Erythroblast (primary cell): ENCODE measurements at regions not wholly inside any gene's neighbourhood (a gene's known extent, or its start where the extent isn't known, plus 50 kb on each side); places are given as distances from the start of the nearest gene placed in this dataset.
"Not testable (repeated sequence)": the region's sequence is repeated elsewhere in the genome, so short reads cannot be mapped to it uniquely, and the experiment has no call there.

Experiments used
- DNase-seq, 2 experiments: peaks; one replicate each; lab custom pipeline; 2025; lab: John Stamatoyannopoulos, UW
- GATA1 ChIP-seq: IDR thresholded peaks from 2 replicates; pipeline ENCODE4 v1.6.1; 2011; ENCODE audit warnings: low read depth, mild to moderate bottlenecking, control low read depth, low read length, moderate library complexity
- POLR2A ChIP-seq: IDR thresholded peaks from 2 replicates; pipeline ENCODE4 v1.6.1; 2011; ENCODE audit warnings: mild to moderate bottlenecking, low read length

DNA sequence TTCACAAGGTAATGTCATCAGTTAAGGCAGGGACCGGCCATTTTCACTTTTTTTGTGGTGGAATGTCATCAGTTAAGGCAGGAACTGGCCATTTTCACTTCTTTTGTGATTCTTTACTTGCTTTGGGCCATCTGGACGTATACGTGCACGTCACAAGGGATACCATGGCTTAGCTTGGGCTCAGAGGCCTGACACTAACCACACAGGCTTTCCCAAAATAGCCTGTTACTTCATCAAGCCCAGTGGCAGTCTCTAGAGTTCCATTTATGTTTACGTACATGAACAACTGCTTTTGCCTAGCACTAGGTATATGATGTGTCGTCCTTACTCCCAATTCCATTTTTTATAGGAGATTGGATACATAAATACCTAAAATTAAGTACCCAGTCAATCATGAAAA is 237.9 kb downstream of the C7orf25 start:
- TF ChIP-seq GATA1 (no peak), POLR2A (no peak)
- no peak for DNase-seq

DNA sequence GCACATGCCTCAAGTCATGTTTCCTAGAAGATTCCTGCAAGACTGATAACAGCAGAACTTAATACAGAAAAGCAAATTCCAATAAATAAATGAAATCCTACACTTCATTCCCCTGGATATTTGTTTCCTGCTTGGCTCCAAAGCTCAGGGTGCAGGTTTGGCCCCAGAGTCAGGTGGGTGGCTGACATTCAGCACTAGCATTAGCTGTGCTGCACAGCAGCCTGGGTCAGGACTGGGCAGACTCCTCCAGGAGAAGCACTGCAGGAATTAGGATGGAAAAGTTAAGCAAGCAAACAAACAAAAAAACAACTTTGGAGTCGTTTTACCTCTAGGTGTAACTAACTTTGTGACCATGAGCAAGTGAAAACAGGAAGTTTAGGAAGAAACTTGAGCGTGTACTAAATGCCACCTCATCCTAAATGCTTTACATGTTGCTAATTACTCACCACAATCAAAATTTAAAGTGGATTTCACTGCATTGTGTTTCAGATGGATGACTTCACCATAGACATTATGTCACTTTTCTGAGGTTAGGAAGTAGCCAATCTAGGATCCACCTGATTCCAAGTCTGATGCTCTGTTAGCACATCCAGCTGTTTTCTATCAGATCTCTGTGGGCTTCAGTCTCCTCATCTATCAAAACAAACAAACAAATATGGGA is 239.4 kb downstream of the C7orf25 start:
- TF ChIP-seq GATA1: no peak
- TF ChIP-seq POLR2A: no peak
- no peak for DNase-seq

DNA sequence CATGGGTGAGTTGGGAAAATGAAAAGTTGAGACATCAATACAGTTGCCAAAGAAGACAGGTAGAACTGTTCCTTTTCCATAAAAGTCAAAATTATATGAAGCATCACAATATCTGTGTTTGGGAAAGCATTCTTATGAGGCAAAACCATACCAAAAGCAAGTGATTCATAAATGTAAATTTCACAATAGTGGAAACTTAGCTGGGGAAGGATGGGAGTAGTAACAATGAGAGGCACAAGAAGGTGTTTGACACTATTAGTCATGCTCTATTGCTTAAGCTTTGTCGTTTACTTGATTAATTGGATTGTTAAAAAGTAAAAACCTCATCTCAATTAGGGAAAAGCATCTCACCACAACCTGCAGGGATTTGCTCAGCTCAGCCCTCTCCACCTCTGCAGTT is 240.2 kb downstream of the C7orf25 start:
- TF ChIP-seq POLR2A (no peak), GATA1 (no peak)
- DNase-seq: no peak

DNA sequence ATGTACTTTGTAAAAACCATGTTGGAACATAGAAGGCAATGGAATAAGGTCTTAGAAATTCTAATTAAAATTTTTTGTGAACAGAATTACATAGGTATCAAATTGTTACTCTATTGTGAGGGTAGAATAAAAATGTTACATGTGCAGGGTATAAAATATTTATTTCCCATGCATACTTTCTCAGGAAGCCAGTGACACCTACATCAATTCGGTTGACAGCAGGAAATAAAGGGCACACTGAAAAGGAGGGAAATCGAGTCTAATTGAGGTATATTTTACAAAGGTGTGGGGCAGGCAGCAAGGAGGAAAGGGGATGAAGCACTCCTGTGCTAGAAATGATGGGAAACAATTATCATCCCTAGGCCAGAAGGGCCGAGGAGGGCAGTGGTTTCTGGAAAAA is 244.9 kb downstream of the C7orf25 start:
- TF ChIP-seq GATA1 (no peak), POLR2A (no peak)
- no peak for DNase-seq

DNA sequence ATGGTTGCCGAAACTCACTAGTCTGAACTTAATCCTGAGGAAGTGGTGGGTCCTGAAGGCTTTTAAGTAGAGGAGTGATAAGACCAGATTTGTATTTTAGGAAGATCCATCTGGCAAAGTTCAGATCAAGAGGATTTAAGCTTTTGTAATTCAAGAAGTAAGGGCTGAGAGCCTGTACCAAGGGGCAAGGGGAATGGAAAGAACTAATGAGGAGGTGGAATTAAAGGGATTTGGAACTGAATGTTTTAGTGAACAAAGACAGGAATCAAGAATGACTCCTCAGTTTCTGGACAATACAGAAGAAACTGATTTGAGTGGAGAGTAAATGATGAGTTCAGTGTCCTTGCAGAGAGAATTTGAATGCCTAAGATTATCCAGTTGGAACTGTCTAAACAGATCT is 249.0 kb downstream of the C7orf25 start:
- TF ChIP-seq GATA1 (no peak), POLR2A (no peak)
- no peak for DNase-seq

DNA sequence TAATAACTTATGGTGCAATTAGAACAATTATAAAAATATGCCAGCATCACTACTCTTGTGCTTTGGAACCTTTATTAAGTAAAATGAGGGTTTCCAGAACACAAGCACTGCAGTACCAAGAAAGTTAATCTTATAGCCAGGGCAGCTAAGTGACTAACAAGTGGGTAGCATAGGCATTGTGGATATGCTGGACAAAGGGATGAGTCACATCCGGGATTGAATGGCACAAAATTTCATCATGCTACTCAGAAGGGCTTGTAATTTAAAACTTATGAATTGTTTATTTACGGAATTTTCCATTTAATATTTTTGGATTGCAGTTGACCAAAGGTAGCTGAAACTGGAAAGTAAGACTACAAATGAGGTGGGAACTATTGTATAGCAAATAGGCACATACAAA is 250.6 kb downstream of the C7orf25 start:
- TF ChIP-seq GATA1 (no peak), POLR2A (no peak)
- DNase-seq: no peak

DNA sequence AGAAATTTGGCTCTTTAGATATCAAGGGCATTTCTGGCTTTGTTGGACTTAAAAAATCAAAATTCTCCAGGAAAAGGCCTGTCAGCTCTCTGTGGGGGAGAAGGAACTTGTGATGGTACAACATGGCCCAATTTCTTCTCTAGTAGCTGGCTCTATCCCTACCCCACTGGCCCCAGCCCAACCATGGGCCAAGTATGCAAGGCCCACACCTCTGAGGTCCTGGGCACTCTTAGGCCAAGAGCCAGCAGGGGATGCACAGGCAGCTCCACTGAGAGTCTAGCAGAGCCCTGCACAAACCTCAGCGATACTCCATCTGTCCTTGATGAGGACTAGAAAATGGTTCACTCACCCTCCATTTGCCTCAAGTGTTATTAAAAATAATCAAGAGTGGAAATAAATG is 261.2 kb downstream of the C7orf25 start:
- no peak for TF ChIP-seq GATA1
- no peak for TF ChIP-seq POLR2A

DNA sequence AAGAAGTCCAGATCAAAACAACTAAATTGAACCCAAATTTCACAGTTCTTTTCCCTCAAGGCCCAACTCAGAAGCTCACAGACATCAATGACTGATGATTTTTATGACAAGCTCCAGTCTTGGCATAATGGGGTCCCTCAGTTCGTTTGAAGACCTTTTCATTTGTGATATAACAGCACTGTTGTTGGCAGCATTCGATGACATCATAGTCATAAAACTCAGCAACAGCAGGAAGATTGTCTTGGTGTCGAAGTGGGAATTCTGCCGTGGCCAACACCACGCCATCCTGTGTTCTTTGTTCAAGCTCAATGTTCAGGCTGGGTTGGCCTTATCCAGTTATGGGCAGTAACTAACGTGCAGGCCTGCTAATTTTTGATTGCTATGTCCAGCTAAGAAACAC is 261.7 kb downstream of the C7orf25 start:
- no peak for TF ChIP-seq GATA1
- TF ChIP-seq POLR2A: no peak

More for the DNA sequence above, 261.2 kb downstream of the C7orf25 start:
- DNase-seq: no peak

DNA sequence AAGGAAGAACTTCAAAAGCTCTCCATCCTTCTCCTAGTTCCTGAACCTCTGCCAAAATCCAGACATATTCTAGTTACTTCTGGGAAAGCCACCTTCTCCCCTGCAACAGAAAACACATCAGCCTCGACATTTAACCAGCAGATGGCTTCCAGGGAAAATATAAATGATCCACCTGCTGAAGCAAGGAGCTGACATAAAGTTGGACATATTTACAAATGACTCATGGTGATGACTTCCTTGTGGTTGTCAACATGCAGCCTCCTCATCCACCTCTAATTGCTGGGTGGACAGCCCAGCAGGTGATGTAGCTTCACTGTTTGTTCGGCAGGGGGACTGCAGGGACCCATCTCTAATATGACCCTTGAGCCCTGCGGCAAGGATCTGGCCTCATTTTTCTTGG is 266.0 kb downstream of the C7orf25 start:
- TF ChIP-seq GATA1 (no peak), POLR2A (no peak)
- DNase-seq: no peak

More for the DNA sequence above, 261.7 kb downstream of the C7orf25 start:
- DNase-seq: no peak

DNA sequence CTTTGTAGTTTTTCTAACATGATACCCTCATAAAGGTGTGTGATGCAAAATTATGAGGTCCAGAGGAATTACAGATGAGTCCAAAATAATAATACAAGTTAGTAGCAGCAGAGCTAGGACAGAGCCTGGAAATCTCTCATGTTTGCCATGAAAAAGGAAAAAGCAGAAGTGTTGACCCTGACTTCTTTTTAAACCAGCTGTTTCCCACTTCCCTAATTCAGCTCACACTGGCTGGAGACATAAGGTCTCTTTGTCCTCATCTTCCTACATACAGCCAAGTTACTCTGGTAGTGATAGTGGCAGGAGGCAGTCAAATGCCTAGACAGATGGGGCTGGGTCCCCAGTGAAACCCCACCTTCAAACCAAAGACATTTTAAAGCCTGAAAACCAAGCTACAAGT is 269.2 kb downstream of the C7orf25 start:
- DNase-seq: no peak

DNA sequence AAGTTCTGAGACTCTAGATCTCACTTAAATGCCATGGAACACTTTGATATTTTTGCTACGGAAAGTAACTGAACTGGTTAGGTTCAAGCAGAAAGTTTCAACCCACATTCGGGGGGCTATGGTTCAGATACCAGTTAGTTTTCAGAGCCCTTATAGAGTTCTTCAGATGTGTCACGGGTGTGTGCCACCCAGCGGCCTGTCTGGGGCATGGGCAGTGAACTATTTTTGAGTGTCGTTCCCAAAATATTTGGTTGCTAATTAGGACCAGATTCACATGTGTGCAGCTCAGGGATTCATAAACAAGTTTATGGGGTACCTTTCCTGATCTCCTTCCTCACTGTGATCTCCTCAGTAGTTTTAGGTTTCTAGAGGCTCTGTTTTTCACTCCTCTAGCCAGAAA is 271.9 kb downstream of the C7orf25 start:
- DNase-seq: no peak
- no peak for TF ChIP-seq GATA1
- no peak for TF ChIP-seq POLR2A

More for the DNA sequence above, 269.2 kb downstream of the C7orf25 start:
- TF ChIP-seq GATA1 (no peak), POLR2A (no peak)

DNA sequence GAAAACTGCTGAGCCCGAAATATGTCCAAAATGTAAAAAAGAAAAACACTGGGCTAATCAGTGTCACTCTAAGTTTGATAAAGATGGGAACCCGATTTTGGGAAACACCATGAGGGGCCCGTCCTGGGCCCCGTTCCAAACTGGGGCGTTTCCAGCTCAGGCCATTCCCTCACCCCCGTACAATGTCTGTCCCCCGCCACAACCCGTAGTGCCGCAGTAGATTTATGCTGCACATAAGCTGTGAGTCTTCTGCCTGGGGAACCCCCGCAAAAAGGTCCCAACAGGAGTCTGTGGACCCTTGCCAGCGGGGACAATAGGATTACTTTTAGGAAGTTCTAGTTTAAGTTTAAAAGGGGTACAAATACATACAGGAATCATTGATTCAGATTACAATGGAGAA is 275.5 kb downstream of the C7orf25 start:
- not testable (repeated sequence) for DNase-seq

DNA sequence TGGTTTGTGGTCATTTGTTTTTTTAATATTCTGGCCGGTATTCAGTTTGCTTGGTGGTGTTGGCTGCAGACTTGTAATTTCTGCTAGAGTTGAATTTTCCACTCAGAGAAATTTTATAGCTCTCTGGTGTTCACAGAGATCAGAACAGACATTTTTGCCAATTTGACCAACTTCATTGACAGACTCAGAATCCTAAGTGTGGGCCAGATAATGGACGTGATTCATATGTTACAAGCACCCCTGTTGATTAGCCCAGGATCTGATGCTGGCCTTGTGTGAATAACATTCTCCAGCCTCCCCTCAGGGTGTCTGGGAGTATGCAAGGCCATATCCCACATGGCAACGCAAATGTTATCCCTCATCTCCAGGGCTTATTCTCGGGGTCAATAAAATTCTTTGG is 283.8 kb downstream of the C7orf25 start:
- TF ChIP-seq POLR2A (no peak), GATA1 (no peak)
- DNase-seq: no peak

DNA sequence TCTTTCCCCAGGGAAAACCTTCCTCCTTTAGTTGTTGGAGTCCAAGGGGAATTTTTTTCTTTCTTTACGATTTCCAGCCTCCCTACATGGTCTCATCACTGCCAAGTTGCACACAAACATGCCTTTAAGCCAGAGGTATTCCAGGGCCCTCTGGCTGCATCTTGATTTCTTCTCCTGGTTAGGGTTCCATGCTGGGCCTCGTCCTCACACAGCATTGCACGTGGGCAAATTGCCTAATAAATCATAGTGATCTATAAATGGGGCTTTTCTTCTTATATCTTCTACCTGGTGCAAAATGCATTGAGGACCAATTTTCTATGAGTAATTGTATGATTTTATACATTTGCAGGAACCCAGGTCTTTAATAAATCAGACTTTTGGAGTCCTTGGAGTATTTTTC is 284.2 kb downstream of the C7orf25 start:
- TF ChIP-seq POLR2A (no peak), GATA1 (no peak)
- DNase-seq: no peak

DNA sequence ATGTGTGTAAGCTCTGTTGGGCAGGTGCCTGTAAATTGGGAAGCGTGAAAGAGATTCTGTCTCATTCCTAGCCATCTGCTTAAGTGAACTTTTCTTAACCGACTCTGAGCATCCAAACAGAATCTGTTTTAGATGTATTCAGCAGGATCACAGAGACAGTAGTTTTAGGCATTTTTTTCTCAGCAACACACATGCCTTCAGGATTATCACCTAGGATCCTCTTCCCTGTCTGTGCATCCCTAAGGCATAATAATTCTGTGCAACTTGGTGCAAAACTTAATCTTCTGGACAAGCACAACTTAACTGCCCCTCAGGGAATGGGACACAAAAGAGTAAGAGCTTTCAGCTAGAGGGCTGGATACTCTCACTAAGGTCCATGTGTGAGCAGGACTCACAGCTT is 284.8 kb downstream of the C7orf25 start:
- no peak for DNase-seq
- TF ChIP-seq POLR2A: no peak
- no peak for TF ChIP-seq GATA1
